Caki2 (cell line): ENCODE measurements at regions not wholly inside any gene's neighbourhood (a gene's known extent, or its start where the extent isn't known, plus 50 kb on each side); places are given as distances from the start of the nearest gene placed in this dataset.
"Not testable (repeated sequence)": the region's sequence is repeated elsewhere in the genome, so short reads cannot be mapped to it uniquely, and the experiment has no call there.

Experiments
- DNase-seq: peaks from one replicate; pipeline ENCODE4 v3.0.0-alpha.2; 2015; ENCODE audit warnings: low read depth
- in situ Hi-C: cut with HindIII; loops from 2 replicates; pipeline ENCODE4 v1.10.0; 2016; ENCODE audit warnings: low sequenced_read_pairs, low pct_unique_long_range_greater_than_20kb, mixed read lengths

DNA sequence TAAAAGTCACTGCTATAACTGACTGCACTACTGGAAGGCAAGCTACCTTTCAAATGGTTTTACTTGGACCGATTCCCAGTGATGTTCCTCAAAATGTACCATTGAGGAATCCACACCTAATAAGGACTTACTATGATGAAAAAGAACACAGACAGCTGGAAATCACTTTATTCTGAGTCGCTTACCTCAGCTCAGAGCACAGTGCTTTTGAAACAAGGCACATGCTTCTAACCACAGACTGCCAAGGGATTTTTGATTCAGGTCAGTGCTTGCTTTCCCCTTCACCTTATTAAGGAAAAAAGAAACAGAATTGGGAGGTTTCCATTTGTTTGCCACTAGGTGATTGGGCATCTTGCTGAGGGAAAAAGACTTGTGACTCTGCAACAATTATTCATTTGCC is 707.5 kb upstream of the FSHR start:
- DNase-seq, result no peak
- in situ Hi-C loops, result no loop called here

DNA sequence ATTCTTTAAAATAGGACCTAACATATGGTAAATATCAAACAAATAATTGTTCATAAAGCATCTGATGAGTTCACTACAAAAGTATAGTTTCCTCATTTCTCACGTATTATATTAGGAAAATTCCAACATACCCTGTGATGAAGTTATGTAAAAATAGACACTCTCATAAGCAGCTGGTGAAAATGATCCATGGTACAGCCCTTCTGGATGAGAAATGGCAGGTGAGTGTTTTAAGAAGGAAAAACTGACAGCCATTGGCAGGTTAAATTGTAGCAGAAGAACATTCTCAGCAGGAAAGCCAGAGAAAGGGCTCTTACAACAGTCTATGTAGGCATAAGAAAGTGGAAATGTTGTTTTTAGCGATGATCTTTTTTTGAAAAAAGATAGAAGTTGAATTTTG is 706.5 kb upstream of the FSHR start:
- DNase-seq, result no peak
- in situ Hi-C loops, result no loop called here

DNA sequence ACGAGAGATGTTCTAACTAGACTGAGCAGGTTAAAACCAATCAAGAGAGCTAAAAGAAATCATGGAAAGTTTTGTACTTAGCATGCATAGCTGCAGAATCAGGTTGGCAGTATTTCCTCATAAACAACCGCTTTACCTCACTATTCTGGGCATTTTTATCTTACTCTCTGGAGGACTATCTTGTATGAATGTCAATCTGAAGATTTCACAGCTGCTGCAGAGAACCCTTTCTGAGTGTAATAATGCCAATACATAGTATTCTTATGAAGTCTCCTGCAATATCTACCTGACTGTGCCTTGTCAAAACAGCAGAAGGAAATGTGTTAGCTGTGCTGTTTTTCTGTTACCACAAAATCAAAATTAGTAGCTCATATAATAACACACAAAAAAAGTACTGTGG is 705.9 kb upstream of the FSHR start:
- in situ Hi-C loops, result no loop called here
- DNase-seq, result no peak

DNA sequence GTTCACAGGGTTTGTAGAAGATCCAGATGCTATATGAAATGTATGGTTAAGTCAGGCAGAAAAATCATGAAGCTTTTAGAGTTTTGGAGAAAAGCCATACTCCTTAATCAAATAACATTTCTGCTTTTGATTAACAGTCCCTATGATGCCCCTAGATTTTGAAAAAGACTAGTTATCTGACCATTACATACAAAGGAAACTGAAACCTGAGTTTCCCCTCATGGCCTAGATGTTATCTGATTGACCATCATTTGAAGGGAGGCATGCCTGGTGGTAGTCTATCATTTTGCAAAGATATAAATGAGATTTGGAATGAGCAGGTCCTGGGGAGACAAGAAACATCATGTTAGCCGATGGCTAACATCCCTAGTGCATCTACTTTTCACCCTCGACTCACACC is 704.3 kb upstream of the FSHR start:
- in situ Hi-C loops, result no loop called here
- no peak for DNase-seq

DNA sequence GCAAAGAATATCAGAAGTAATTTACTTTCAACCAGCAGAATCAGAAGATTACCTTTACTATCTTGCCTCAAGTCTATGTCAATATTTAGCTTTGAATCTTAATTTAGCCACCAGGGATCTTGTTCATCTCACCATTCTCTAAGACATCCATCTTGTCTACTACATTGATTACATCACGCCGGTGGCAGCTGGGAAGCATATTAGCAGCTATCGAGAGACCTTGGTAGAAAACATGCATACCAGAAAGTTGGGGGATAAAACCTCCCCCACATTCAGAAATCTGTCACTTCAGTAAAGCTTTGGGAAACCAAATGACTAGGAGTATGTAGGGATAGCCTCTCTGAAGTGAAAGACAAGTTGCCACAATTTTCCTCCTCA is 703.8 kb upstream of the FSHR start:
- in situ Hi-C loops, result no loop called here
- DNase-seq, result no peak

DNA sequence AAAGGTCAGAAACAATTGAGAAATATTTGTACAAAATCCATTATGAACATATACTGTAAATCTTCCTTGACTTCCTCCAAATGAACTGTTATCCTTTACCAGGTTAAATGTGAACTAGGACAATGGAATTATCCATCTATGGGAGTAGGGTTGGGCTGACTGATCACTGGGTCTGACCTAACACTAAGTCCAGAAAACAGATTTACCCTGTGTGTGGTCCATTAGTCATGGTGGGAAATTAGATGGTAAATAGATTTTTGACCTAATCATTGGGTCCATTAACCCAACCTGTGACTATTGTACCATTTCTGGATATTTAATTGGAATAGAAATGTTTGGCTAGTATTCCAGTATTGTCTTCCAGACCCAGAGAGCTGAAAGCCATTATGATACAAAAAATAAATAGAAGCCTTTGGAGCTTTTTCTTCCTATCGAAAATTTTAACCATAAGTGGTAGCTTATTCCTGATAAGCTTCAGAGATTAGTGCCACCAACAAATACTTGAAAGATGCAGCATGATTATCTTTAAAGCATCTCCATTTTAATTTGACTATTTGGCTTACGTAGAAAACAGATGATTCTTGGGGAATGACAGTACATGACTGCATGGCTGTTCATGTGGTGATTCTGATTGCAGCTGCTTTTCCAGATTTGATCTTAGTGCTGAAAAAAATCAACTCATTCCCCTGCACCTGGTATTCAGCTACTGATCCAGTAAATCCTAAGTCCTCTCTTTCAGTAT is 703.2 kb upstream of the FSHR start:
- in situ Hi-C loops, result no loop called here
- no peak for DNase-seq

DNA sequence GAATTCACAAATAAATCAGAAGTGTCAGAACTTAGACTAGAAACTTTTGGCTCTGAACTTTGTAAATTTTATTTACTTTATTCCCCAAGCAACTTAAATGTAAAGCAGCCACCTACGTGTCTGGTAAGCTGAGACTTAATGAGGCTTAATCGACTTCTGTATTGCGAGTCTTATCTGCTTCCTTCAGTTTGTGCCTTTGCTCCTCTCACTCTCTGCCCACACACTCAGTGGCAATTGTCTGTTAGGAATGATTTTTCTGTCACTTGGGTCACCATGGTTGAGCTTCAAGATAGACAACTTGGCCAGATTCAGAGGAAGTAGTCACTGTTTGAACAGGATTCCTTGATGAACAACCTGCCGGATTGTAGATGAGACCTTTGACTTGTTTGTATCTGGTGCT is 691.4 kb upstream of the FSHR start:
- in situ Hi-C loops, result no loop called here
- no peak for DNase-seq

DNA sequence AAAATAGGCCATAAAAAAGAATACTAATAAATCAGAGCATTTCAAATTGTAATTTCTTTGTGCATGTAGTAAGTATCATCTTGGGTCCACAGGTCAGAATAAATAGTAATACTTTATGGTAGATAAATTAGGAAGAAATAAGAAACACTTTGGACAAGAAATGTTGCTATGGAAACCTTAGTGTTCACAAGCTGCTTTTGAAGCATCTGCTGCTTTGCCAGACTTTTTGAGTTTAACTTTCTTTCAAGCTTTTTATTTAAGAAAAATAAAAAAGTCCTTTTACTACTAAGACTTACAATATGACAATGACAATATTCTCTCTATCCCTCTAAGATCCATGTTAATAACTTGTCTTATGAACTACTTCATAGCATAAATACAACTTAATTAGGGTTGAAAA is 690.7 kb upstream of the FSHR start:
- in situ Hi-C loops, result no loop called here

DNA sequence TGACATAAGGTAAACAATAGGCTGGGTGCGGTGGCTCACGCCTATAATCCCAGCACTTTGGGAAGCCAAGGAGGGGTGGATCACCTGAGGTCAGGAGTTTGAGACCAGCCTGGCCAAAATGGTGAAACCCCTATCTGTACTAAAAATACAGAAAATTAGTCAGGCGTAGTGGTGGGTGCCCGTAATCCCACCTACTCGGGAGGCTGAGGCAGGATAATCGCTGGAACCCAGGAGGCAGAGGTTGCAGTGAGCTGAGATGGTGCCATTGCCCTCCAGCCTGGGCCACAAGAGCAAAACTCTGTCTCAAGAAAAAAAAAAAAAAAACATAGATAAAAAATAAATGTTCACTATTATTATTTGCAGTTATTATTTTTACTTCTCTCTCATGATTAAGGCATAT is 689.8 kb upstream of the FSHR start:
- in situ Hi-C loops, DNase-seq: not testable (repeated sequence)

More for the DNA sequence above, 690.7 kb upstream of the FSHR start:
- DNase-seq, result no peak

DNA sequence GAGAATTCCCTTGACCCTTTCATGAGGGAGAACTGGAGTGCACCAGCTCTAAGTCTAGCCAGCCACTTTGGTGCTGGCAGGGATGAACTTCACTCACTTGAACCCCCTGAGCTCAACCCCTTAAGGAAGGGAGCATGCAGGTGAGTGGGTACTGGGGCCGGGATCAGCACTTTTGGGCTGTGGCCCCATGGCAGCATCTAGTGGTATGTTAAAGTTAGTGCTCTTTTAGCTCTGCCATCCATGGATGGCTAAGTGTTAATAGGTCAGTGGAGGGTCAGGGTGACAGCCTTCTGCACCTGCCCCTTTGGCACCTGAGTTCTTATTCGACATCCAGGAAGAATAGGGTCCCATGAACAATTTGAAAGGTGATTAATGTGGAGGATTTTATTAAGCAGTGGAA is 689.0 kb upstream of the FSHR start:
- DNase-seq, result no peak
- in situ Hi-C loops, result no loop called here

DNA sequence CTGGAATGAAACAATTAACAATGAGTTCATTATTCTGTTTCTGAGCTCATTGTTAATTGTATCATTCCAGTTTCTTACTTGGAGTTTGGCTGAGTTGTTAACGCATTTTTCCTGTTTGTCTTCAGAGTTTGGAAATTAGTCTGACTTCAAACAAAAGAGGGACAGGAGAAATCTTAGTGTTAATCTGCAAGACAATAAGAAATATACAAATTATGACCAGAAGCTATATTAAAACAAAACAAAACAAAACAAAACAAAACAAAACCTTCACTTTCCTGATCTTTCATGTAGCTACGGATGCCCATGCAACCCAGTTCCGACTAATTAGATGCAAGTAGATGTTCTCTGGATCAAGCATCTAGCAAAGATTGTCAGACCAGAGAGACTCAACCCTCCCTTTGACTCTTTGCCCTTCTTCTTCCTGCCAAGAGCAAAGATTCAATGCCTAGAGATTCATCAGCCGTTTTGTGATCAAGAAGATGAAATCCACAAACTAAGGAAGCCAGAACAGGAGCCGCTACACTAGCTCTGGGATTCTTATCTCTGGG is 686.2 kb upstream of the FSHR start:
- DNase-seq, result no peak
- in situ Hi-C loops, result no loop called here

DNA sequence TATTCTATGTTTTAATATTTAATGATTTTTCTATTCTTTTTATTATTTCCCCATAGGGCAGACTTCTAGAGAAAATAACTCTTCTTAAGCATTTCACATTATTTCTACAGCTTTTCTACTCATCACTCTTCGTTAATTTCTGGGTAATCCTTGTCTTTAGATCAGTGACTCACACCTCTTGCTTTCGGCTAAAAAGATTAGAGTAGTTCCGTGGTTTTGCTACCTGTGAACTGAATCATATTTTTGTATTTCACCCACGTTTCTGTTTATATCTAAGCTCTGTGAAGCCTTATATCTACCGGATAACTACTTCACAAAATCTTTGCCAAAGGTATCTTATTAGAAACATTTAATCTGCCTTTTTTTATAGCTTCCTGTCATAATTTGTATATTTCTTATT is 685.5 kb upstream of the FSHR start:
- DNase-seq, result no peak
- in situ Hi-C loops, result no loop called here

DNA sequence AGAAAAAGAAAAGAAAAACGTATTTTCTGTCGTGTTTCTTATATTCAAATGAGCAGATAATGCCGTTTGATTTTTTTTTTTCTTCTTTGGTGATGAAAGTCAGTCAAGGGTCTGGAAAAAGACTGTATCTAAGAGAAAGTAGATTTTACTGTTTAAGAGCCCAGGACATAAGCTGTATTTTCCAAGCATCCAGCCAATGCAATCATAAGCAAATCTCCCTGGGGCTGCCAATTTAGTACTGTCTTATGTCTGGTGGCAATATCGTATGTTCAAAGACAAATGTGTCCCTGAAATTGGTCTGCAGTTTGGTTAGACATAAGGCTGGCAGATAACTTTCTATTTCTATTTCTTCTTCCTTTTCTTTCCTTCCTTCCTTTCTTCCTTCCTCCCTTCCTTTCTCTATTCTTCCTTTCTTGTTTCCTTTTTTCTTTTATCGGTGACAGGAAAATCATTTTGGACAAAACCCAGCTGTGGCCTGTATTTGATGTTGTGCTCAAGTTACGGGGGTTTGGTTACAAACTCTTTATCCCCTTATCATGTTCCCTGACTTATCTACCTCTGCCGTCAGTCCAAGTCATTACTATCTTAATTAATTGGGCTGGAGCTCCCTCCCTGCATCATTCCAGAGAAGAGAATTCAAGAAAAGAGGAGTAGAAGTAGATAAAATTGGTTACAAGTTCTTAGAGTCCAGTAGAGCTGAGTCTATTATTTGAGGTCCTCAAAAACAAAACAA is 683.4 kb upstream of the FSHR start:
- no peak for DNase-seq
- in situ Hi-C loops, result no loop called here

DNA sequence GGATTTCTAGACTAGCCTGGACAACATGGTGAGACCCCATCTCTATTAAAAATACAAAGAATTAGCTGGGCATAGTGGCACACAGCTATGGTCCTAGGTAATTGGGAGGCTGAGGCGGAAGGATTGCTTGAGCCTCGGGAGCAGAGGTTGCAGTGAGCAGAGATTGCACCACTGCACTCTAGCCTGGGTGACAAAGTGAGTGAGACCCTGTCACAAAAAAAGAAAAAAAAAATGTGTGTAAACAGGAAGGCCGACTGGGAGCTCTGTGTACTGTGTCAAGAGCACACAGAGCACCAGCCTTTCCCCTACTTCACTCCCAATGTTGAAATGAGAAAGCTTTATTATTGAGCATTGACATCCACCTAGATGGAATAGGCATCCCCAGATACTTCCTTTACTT is 681.7 kb upstream of the FSHR start:
- in situ Hi-C loops, result no loop called here
- no peak for DNase-seq

DNA sequence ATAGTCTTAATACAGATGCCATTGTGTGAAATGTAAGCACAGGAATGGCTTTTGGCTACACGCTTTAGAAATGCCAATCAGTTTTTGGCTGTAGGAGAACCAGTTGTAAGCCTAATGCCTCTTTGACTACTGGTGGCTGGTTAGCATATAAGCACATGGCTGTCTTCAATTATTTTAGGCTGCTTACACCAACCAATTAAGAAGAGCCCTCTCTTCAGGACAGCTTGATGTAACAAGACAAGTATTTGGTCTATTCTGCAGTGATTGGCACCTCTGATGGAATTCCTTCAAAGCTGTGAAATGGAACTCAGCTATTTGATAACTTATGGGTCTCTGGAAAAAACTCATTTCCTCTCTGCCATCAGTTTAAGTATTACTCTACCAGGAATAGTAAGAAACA is 680.1 kb upstream of the FSHR start:
- DNase-seq, result no peak
- in situ Hi-C loops, result no loop called here

DNA sequence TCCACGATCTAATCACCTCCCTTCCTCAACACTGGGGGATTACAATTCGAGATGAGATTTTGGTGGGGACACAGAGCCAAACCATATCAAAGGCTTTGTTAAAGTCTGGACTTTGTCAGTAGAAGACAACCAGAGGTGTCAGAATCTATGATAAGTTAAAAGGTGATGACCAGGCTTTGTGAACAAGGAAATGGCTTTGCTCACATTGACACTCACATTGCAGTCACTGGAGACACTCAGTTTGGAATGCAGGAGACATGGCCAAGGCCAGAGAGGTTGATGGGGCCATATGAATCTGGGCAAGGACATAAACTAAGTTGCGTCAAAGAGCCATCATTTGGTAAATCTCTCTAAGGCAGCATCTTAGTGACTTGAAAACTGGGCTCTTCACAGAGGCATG is 678.2 kb upstream of the FSHR start:
- in situ Hi-C loops, result no loop called here
- DNase-seq, result no peak

DNA sequence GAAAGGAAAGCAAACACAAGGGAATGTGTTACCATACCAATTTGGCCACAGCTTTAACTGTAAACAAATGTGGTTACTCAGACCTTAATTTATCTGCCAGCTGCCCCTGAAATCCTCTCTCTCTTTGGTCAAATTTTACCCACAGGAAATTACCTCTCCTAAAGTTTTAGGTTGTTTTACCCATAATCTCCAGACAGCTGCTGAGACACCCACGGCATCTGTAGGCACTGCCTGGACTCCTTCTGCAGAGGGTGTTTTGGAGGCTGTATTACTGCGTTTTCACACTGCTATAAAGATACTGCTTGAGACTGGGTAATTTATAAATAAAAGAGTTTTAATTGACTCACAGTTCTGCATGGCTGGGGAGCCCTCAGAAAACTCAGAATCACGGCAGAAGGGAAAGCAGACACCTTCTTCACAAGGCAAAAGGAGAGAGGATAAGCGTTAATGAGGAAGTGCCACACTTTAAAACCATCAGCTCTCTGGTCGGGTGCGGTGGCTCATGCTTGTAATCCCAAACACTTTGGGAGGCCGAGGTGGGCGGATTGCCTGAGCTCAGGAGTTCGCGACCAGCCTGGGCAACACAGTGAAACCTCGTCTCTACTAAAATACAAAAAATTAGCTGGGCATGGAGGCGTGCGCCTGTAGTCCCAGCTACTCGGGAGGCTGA is 677.5 kb upstream of the FSHR start:
- no peak for DNase-seq
- in situ Hi-C loops, result no loop called here

DNA sequence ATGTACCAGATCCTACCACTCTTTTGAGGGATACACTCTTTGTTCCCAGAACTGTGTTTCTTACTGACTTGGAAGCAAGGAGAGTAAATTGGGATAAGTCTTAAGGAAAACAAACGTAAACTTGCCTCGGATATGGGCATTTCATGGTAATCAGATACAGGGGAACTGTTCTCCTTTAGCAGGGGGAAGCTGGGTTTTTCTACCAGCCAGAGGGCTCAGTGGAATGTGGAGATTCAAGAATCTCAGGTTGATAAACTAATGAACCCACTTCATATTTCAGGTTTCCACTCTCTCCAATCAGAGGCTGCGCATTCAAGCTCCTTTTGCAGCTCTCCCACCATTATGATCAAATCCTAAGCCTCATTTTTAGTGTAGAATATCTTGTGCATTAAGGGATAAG is 676.5 kb upstream of the FSHR start:
- no peak for DNase-seq
- in situ Hi-C loops, result no loop called here

DNA sequence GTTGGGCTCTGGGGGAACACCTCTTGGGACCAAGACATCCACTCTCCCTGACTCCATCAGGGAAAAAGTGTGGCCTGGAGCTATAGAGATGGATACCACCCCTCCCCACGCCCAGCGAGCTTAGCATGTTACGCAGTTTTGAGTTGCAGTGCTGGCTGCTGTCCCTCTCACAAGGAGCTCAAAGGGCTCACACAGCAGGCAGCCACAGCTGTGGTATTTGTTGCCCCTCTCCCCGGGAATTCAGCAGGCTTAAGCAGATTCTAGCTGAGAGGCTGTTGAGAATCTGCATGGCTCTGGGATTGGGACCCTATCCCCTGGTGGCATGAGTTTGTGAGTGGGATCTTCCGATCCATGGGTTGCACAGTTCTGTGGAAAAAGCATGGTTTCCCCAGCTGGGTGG is 673.1 kb upstream of the FSHR start:
- in situ Hi-C loops, result no loop called here
- no peak for DNase-seq
